PC-3 (cell line): ENCODE measurements at regions not wholly inside any gene's neighbourhood (a gene's known extent, or its start where the extent isn't known, plus 50 kb on each side); places are given as distances from the start of the nearest gene placed in this dataset.
A peak's percentile ranks its signal among the peaks of the same experiment; 100 is the strongest.

Experiments used
- ATAC-seq: fragments of 200-7000 bp; cut with Tn5 transposase; 2 replicates; pipeline ENCODE4 v1.9.1; 2020; ENCODE audit warnings: mild to moderate bottlenecking, moderate library complexity
- BruUV-seq: library from RNA; stranded (reverse); fragments of 400-500 nt; replicated peaks from 2 replicates; lab custom pipeline; 2021; lab: Mats Ljungman, UMichigan
- CTCF ChIA-PET: fragments of 300-600 bp; sonication (Branson Sonifier 250); formaldehyde crosslinking; loops from one replicate; lab custom pipeline; 2022; ENCODE audit warnings: antibody characterized with exemption; lab: Charles Lee
- POLR2A ChIA-PET: fragments of 300-600 bp; sonication (Branson Sonifier 250); formaldehyde crosslinking; loops from one replicate; lab custom pipeline; 2022; ENCODE audit warnings: antibody characterized with exemption; ENCODE audit not compliant: unreplicated experiment; lab: Charles Lee
- DNase-seq: peaks from one replicate; pipeline ENCODE4 v3.0.0-alpha.2; 2015
- H2AFZ ChIP-seq: fragments of 300-600 bp; sonication (generic); 2 replicates; pipeline ENCODE4 v1.6.0; 2016; ENCODE audit warnings: antibody characterized with exemption, low read length
- H3F3A ChIP-seq: fragments of 300-600 bp; sonication (generic); one replicate; pipeline ENCODE4 v1.6.0; 2017; ENCODE audit warnings: antibody characterized with exemption, low read length, control low read depth, mild to moderate bottlenecking; ENCODE audit not compliant: unreplicated experiment
- H3K27ac ChIP-seq: fragments of 300-600 bp; sonication (generic); 2 replicates; pipeline ENCODE4 v1.5.1; 2016; ENCODE audit warnings: mild to moderate bottlenecking, low read length
- H3K27me3 ChIP-seq: fragments of 300-600 bp; sonication (generic); 2 replicates; pipeline ENCODE4 v1.6.1; 2016; ENCODE audit warnings: low read length, mixed read lengths
- H3K36me3 ChIP-seq: fragments of 300-600 bp; sonication (generic); 2 replicates; pipeline ENCODE4 v1.6.1; 2016; ENCODE audit warnings: low read depth, mixed run types, low read length, mixed read lengths
- H3K4me1 ChIP-seq: fragments of 300-600 bp; sonication (generic); 2 replicates; pipeline ENCODE4 v1.5.1; 2016; ENCODE audit warnings: low read length; ENCODE audit not compliant: insufficient read depth
- H3K4me2 ChIP-seq: fragments of 300-600 bp; sonication (generic); 2 replicates; pipeline ENCODE4 v1.6.0; 2016; ENCODE audit warnings: low read length
- H3K4me3 ChIP-seq: fragments of 300-600 bp; sonication (generic); 2 replicates; pipeline ENCODE4 v1.5.1; 2016; ENCODE audit warnings: mild to moderate bottlenecking, low read length, mixed read lengths
- H3K79me2 ChIP-seq: fragments of 300-600 bp; sonication (generic); 2 replicates; pipeline ENCODE4 v1.6.1; 2017; ENCODE audit warnings: low read length, mixed read lengths
- H3K9ac ChIP-seq: fragments of 300-600 bp; sonication (generic); 2 replicates; pipeline ENCODE4 v1.6.0; 2016; ENCODE audit warnings: mild to moderate bottlenecking, low read length
- H3K9me2 ChIP-seq: fragments of 300-600 bp; sonication (generic); replicated peaks from 2 replicates; pipeline ENCODE4 v1.6.1; 2016; ENCODE audit warnings: mixed run types, low read length, mixed read lengths
- H3K9me3 ChIP-seq: fragments of 300-600 bp; sonication (generic); 2 replicates; pipeline ENCODE4 v1.6.1; 2016; ENCODE audit warnings: low read length, mixed read lengths
- H4K20me1 ChIP-seq: fragments of 300-600 bp; sonication (generic); 2 replicates; pipeline ENCODE4 v1.6.1; 2016; ENCODE audit warnings: low read length, mixed read lengths
- CTCF ChIP-seq: fragments of 300-600 bp; sonication (generic); conservative IDR thresholded peaks from 2 replicates; pipeline ENCODE4 v1.5.1; 2017; ENCODE audit warnings: antibody characterized with exemption, low read depth, mild to moderate bottlenecking, low read length
- EZH2 ChIP-seq: fragments of 300-600 bp; sonication (generic); IDR thresholded peaks from one replicate; pipeline ENCODE4 v1.6.1; 2017; ENCODE audit warnings: antibody characterized with exemption, mild to moderate bottlenecking, low read length; ENCODE audit not compliant: unreplicated experiment
- EZH2phosphoT487 ChIP-seq: fragments of 300-600 bp; sonication (generic); IDR thresholded peaks from 2 replicates; pipeline ENCODE4 v1.6.1; 2018; ENCODE audit warnings: mild to moderate bottlenecking, antibody characterized with exemption, low read length, borderline replicate concordance
- intact Hi-C: fragments of 100-400 bp; cut with micrococcal nuclease; formaldehyde crosslinking; loops from 2 replicates; pipeline ENCODE4 v1.9.0; 2023

GRCh38 chr20:10936786-10937185 lies 263.0 kb upstream of the JAG1 start:
- no peaks in the 10 kb centered on the region for H3K27me3 ChIP-seq
- no peak for ATAC-seq
- no peaks in the 10 kb centered on the region for H4K20me1 ChIP-seq
- H3K4me1 ChIP-seq: peaks cover 16% of the 10 kb centered on the region
- no peaks in the 10 kb centered on the region for H3K79me2 ChIP-seq
- H3K4me2 ChIP-seq: no peak overlapping the region
- DNase-seq: no peak
- intact Hi-C loops: no loop called here
- no peaks in the 10 kb centered on the region for H3F3A ChIP-seq
- no peak overlapping the region for H3K9ac ChIP-seq
- no TSS peak for BruUV-seq
- 0 out of 2 replicates have a peak, but pooled peaks cover 2% of the 10 kb centered on the region for H3K9me2 ChIP-seq
- no peak overlapping the region for H3K27ac ChIP-seq
- CTCF ChIA-PET: no interaction called here
- no peak overlapping the region for H3K4me3 ChIP-seq
- H3K36me3 ChIP-seq: no peaks in the 10 kb centered on the region
- POLR2A ChIA-PET: no interaction called here
- no peaks in the 10 kb centered on the region for H3K9me3 ChIP-seq
- no peak overlapping the region for H2AFZ ChIP-seq
- TF ChIP-seq EZH2phosphoT487 (no peak), CTCF (no peak), EZH2 (no peak)

- Histone ChIP-seq H3K36me3 (no peaks in the 10 kb centered on the region), H3K4me3 (no peak overlapping the region), H3K4me2 (peak overlapping the region; percentile 25), H3K79me2 (no peaks in the 10 kb centered on the region), H3K4me1 (peaks cover 16% of the 10 kb centered on the region), H3K9me2 (0 out of 2 replicates have a peak, but pooled peaks cover 2% of the 10 kb centered on the region), H4K20me1 (no peaks in the 10 kb centered on the region), H3K27ac (peak overlapping the region; percentile 47), H3F3A (no peaks in the 10 kb centered on the region), H2AFZ (no peak overlapping the region), H3K27me3 (no peaks in the 10 kb centered on the region), H3K9ac (no peak overlapping the region), H3K9me3 (no peaks in the 10 kb centered on the region)
- ATAC-seq: peak; percentile 42
- peak; percentile 72 for DNase-seq
- no TSS peak for BruUV-seq
- POLR2A ChIA-PET: no interaction called here
- CTCF ChIA-PET: no interaction called here
- no peak for TF ChIP-seq EZH2
- TF ChIP-seq CTCF: no peak
- TF ChIP-seq EZH2phosphoT487: no peak
- intact Hi-C loops: no loop called here
Observed at GRCh38 chr20:10939331-10939941, 265.6 kb upstream of the JAG1 start.

GRCh38 chr20:10940941-10941340 lies 267.1 kb upstream of the JAG1 start:
- Histone ChIP-seq H3K79me2 (no peaks in the 10 kb centered on the region), H3K36me3 (no peaks in the 10 kb centered on the region), H3K4me3 (no peak overlapping the region), H3K9me2 (0 out of 2 replicates have a peak, but pooled peaks cover 2% of the 10 kb centered on the region), H3F3A (no peaks in the 10 kb centered on the region), H2AFZ (no peak overlapping the region), H3K27me3 (no peaks in the 10 kb centered on the region), H4K20me1 (no peaks in the 10 kb centered on the region), H3K27ac (no peak overlapping the region), H3K9ac (no peak overlapping the region), H3K4me2 (no peak overlapping the region), H3K4me1 (peaks cover 16% of the 10 kb centered on the region), H3K9me3 (no peaks in the 10 kb centered on the region)
- ATAC-seq (no peak), DNase-seq (no peak)
- ChIA-PET POLR2A (no interaction called here), CTCF (no interaction called here)
- intact Hi-C loops: no loop called here
- TF ChIP-seq CTCF: no peak
- no peak for TF ChIP-seq EZH2
- TF ChIP-seq EZH2phosphoT487: no peak
- BruUV-seq: no TSS peak
